Heart left ventricle (tissue), 13 donors: ENCODE measurements at regions not wholly inside any gene's neighbourhood (a gene's known extent, or its start where the extent isn't known, plus 50 kb on each side); places are given as distances from the start of the nearest gene placed in this dataset.

Experiments used
- POLR2A ChIP-seq, 2 donors: fragments of 450-650 bp; IDR thresholded peaks; one replicate each; pipeline ENCODE4 v1.6.1; 2017; ENCODE audit warnings: antibody characterized with exemption in 2 of 2, mild to moderate bottlenecking in 2 of 2, moderate library complexity in 2 of 2
- TF ChIP-seq, protein P1 (sequence below), 12 donors: fragments of 200-600 bp; sonication (generic) in 4 of 12; IDR thresholded peaks; one replicate each; pipeline versions ENCODE4 v1.5.0 to v1.8.0; 2018 to 2022; ENCODE audit warnings: antibody characterized with exemption in 12 of 12, mild to moderate bottlenecking in 5 of 12
- donor health status: ischemic (EF 13 %, LVEDD 7.1; RV severe dilation, severe dysfunction).
- donor health status: DM: no; HTN: yes; CAD: no.
- donor health status: DM: no; HTN: no; CAD: no.
- donor health status: ischemic (EF 25% LVEDD 6.9; RV normal size, moderate dysfunction).
- donor health status: ischemic (EF 25% LVEDD 5.7; RV mildly dilated, moderate dysfunction).
- donor health status: ischemic (EF 35%, LVEDD 5.7; RV mildly dilated, moderate dysfunction).
- donor health status: nonischemic (EF 11% LVEDD 7.7; RV severe dilation, severe dysfunction).
- donor health status: DM: yes; HTN: yes; CAD: no.
- donor health status: PGD.
- donor health status: ischemic (EF 29% LVEDD 5.4; RV normal size, mild dysfunction).
- donor health status: nonischemic (EF 23%, LVEDD 6.1; RV moderate dilation, normal function).

DNA sequence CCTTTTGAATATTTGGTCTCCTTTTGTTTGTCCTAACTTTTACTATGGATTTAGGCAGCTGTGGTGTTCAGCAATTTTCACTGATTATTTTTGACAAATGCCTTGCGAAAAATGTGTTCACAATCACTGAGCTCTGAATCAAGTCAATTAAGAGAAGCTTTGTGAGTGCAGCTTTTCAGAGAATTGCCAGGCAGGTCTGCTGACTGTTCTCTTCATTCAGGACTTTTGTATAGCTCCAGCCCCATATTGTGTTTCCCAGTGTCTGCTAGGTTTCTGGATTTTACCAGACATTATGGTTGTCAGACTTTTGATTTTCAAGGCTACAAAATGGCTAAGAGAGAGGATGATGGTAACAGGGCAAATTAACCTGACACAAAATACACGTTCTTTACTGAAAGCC lies 1055.9 kb downstream of the CDH18 start:
- TF ChIP-seq, protein P1, sequence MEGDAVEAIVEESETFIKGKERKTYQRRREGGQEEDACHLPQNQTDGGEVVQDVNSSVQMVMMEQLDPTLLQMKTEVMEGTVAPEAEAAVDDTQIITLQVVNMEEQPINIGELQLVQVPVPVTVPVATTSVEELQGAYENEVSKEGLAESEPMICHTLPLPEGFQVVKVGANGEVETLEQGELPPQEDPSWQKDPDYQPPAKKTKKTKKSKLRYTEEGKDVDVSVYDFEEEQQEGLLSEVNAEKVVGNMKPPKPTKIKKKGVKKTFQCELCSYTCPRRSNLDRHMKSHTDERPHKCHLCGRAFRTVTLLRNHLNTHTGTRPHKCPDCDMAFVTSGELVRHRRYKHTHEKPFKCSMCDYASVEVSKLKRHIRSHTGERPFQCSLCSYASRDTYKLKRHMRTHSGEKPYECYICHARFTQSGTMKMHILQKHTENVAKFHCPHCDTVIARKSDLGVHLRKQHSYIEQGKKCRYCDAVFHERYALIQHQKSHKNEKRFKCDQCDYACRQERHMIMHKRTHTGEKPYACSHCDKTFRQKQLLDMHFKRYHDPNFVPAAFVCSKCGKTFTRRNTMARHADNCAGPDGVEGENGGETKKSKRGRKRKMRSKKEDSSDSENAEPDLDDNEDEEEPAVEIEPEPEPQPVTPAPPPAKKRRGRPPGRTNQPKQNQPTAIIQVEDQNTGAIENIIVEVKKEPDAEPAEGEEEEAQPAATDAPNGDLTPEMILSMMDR (IDR thresholded peaks at IDR 0.05) = no peak
- TF ChIP-seq POLR2A (IDR thresholded peaks at IDR 0.05) = no peak
